Astrocyte (in vitro differentiated cells and primary cell): ENCODE measurements at regions not wholly inside any gene's neighbourhood (a gene's known extent, or its start where the extent isn't known, plus 50 kb on each side); places are given as distances from the start of the nearest gene placed in this dataset.

ENCODE experiments used
- EZH2 ChIP-seq: IDR thresholded peaks from 2 replicates; pipeline ENCODE4 v1.6.1; 2012; ENCODE audit warnings: mild to moderate bottlenecking, low read length, inconsistent platforms; ENCODE audit not compliant: insufficient read depth
- TF ChIP-seq, protein P1 (sequence below): IDR thresholded peaks from 2 replicates; pipeline ENCODE4 v1.5.1; 2011; ENCODE audit warnings: low read depth, mild to moderate bottlenecking, inconsistent platforms, low read length, moderate library complexity; ENCODE audit not compliant: insufficient read depth

- TF ChIP-seq, protein P1, sequence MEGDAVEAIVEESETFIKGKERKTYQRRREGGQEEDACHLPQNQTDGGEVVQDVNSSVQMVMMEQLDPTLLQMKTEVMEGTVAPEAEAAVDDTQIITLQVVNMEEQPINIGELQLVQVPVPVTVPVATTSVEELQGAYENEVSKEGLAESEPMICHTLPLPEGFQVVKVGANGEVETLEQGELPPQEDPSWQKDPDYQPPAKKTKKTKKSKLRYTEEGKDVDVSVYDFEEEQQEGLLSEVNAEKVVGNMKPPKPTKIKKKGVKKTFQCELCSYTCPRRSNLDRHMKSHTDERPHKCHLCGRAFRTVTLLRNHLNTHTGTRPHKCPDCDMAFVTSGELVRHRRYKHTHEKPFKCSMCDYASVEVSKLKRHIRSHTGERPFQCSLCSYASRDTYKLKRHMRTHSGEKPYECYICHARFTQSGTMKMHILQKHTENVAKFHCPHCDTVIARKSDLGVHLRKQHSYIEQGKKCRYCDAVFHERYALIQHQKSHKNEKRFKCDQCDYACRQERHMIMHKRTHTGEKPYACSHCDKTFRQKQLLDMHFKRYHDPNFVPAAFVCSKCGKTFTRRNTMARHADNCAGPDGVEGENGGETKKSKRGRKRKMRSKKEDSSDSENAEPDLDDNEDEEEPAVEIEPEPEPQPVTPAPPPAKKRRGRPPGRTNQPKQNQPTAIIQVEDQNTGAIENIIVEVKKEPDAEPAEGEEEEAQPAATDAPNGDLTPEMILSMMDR = no peak
- no peak for TF ChIP-seq EZH2
Measured at GRCh38 chr15:95286352-95286880, 1044.1 kb upstream of the NR2F2 start.
